SK-N-SH (cell line): ENCODE measurements at regions not wholly inside any gene's neighbourhood (a gene's known extent, or its start where the extent isn't known, plus 50 kb on each side); places are given as distances from the start of the nearest gene placed in this dataset.

ENCODE experiments used
- CHD2 ChIP-seq: fragments of 150-350 bp; IDR thresholded peaks from 2 replicates; pipeline ENCODE4 v1.6.1; 2018; ENCODE audit warnings: low read length; ENCODE audit not compliant: partially characterized antibody
- EP300 ChIP-seq, 2 experiments: IDR thresholded peaks; 2 replicates each; pipeline versions ENCODE4 v1.4.0 to v1.6.1; 2012; ENCODE audit warnings: borderline replicate concordance in 1 of 2, low read depth in 1 of 2, low read length in 1 of 2
- FOSL2 ChIP-seq: IDR thresholded peaks from 2 replicates; pipeline ENCODE4 v1.4.0; 2012; ENCODE audit warnings: low read depth, mild to moderate bottlenecking, moderate library complexity, borderline replicate concordance
- FOXM1 ChIP-seq: IDR thresholded peaks from 2 replicates; pipeline ENCODE4 v1.4.0; 2012; ENCODE audit warnings: low read depth, mild to moderate bottlenecking
- GABPA ChIP-seq: IDR thresholded peaks from 2 replicates; pipeline ENCODE4 v1.4.0; 2012; ENCODE audit warnings: low read depth, mild to moderate bottlenecking
- MEF2A ChIP-seq: IDR thresholded peaks from 2 replicates; pipeline ENCODE4 v1.4.0; 2012; ENCODE audit warnings: low read depth, borderline replicate concordance
- MXI1 ChIP-seq: IDR thresholded peaks from 2 replicates; pipeline ENCODE4 v1.6.1; 2012; ENCODE audit warnings: mild to moderate bottlenecking, low read depth, low read length, improper control_type of control experiment
- POLR2AphosphoS5 ChIP-seq: IDR thresholded peaks from 2 replicates; pipeline ENCODE4 v1.6.1; 2012; ENCODE audit warnings: low read depth, low read length
- TCF12 ChIP-seq: IDR thresholded peaks from 2 replicates; pipeline ENCODE4 v1.4.0; 2012
- TEAD4 ChIP-seq: IDR thresholded peaks from 2 replicates; pipeline ENCODE4 v1.4.0; 2012; ENCODE audit warnings: mild to moderate bottlenecking, borderline replicate concordance; ENCODE audit not compliant: insufficient read depth
- YY1 ChIP-seq: IDR thresholded peaks from 2 replicates; pipeline ENCODE4 v1.4.0; 2012; ENCODE audit warnings: low read depth, mild to moderate bottlenecking
- TF ChIP-seq, protein P1 (sequence below): fragments of 200-600 bp; sonication (generic); IDR thresholded peaks from 2 replicates; pipeline ENCODE4 v1.6.1; 2017; ENCODE audit warnings: antibody characterized with exemption, mild to moderate bottlenecking, moderate library complexity
- TF ChIP-seq, protein P2 (sequence below): IDR thresholded peaks from 2 replicates; pipeline ENCODE4 v1.4.0; 2012; ENCODE audit warnings: low read depth
- TF ChIP-seq, protein P3 (sequence below): fragments of 150-350 bp; IDR thresholded peaks from 2 replicates; pipeline ENCODE4 v1.6.1; 2017; ENCODE audit warnings: antibody characterized with exemption, low read length, low read depth, borderline replicate concordance

DNA sequence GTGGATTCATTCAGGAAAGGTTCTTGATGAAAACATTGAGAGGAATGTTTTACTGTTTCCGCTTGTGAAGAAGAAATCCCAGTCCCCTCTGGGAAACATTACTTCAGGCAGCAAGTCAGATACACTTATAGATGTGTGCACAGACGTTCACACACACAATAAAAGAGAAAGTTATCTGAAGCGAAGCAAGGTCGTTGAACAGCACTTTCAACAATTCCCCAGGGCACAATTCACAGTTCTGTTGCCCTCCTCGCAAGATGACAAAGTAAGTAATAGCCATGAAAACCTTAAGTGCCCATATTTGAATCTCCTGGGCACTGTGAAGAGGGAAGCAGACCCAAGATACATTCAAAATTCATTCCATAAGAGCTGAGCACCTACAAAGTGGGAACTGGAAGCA lies 156.6 kb upstream of the CAND1 start:
- TF ChIP-seq, protein P1, sequence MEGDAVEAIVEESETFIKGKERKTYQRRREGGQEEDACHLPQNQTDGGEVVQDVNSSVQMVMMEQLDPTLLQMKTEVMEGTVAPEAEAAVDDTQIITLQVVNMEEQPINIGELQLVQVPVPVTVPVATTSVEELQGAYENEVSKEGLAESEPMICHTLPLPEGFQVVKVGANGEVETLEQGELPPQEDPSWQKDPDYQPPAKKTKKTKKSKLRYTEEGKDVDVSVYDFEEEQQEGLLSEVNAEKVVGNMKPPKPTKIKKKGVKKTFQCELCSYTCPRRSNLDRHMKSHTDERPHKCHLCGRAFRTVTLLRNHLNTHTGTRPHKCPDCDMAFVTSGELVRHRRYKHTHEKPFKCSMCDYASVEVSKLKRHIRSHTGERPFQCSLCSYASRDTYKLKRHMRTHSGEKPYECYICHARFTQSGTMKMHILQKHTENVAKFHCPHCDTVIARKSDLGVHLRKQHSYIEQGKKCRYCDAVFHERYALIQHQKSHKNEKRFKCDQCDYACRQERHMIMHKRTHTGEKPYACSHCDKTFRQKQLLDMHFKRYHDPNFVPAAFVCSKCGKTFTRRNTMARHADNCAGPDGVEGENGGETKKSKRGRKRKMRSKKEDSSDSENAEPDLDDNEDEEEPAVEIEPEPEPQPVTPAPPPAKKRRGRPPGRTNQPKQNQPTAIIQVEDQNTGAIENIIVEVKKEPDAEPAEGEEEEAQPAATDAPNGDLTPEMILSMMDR = no peak
- TF ChIP-seq FOSL2 = no peak
- TF ChIP-seq POLR2AphosphoS5 = no peak
- TF ChIP-seq TCF12 = no peak
- TF ChIP-seq CHD2 = no peak
- TF ChIP-seq GABPA = no peak
- no peak for TF ChIP-seq MEF2A
- no peak for TF ChIP-seq MXI1
- TF ChIP-seq, protein P2, sequence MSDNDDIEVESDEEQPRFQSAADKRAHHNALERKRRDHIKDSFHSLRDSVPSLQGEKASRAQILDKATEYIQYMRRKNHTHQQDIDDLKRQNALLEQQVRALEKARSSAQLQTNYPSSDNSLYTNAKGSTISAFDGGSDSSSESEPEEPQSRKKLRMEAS = no peak
- TF ChIP-seq YY1 = no peak
- TF ChIP-seq TEAD4 = no peak
- no peak for TF ChIP-seq FOXM1
- no peak for TF ChIP-seq EP300 (IDR thresholded peaks at IDR 0.05; ENCODE audit: borderline replicate concordance in 1 of 2, low read depth in 1 of 2, low read length in 1 of 2)
- TF ChIP-seq, protein P3, sequence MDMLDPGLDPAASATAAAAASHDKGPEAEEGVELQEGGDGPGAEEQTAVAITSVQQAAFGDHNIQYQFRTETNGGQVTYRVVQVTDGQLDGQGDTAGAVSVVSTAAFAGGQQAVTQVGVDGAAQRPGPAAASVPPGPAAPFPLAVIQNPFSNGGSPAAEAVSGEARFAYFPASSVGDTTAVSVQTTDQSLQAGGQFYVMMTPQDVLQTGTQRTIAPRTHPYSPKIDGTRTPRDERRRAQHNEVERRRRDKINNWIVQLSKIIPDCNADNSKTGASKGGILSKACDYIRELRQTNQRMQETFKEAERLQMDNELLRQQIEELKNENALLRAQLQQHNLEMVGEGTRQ = no peak
